SK-N-SH (cell line): ENCODE measurements at regions not wholly inside any gene's neighbourhood (a gene's known extent, or its start where the extent isn't known, plus 50 kb on each side); places are given as distances from the start of the nearest gene placed in this dataset.

Experiments
- CTCF ChIA-PET: fragments of 300-600, 350-600 bp; formaldehyde crosslinking; extraction: SDS; loops from one replicate; lab custom pipeline; 2021; lab: Yijun Ruan, JAX
- POLR2A ChIA-PET: fragments of 350-600 bp; sonication (Branson Sonifier 250); formaldehyde crosslinking; extraction: SDS; loops from one replicate; lab custom pipeline; 2020; ENCODE audit warnings: antibody characterized with exemption, inconsistent platforms; lab: Yijun Ruan, JAX
- DNase-seq: peaks from one replicate; pipeline ENCODE4 v3.0.0; 2012
- H2AFZ ChIP-seq: fragments of 200-600 bp; sonication (generic); 2 replicates; pipeline ENCODE4 v1.8.1; 2016; ENCODE audit warnings: antibody characterized with exemption, mild to moderate bottlenecking, low read depth
- H3F3A ChIP-seq: fragments of 200-600 bp; sonication (generic); replicated peaks from 2 replicates; pipeline ENCODE3; 2016; ENCODE audit warnings: antibody characterized with exemption, mild to moderate bottlenecking; ENCODE audit not compliant: insufficient read depth
- H3K27ac ChIP-seq, 2 experiments: fragments of 200-500 bp in 1 of 2; fragments of 200-600 bp in 1 of 2; sonication (Bioruptor generic) in 1 of 2; sonication (generic), shearing (Covaris generic) in 1 of 2; 2 replicates each; pipeline versions ENCODE4 v1.5.1 to v1.6.1; 2014 to 2016; ENCODE audit warnings: low read depth in 2 of 2, inconsistent platforms in 1 of 2, low read length in 1 of 2, mild to moderate bottlenecking in 1 of 2, mixed read lengths in 1 of 2
- H3K27me3 ChIP-seq: fragments of 200-600 bp; sonication (generic), shearing (Covaris generic); 2 replicates; pipeline ENCODE4 v1.6.1; 2016; ENCODE audit warnings: mixed run types; ENCODE audit not compliant: insufficient read depth
- H3K36me3 ChIP-seq, 2 experiments: fragments of 200-500 bp in 1 of 2; fragments of 200-600 bp in 1 of 2; sonication (Bioruptor generic) in 1 of 2; sonication (generic) in 1 of 2; replicated peaks in 1 of 2; 2 replicates each; pipeline versions ENCODE3 to v1.5.1; 2014 to 2016; ENCODE audit warnings: low read length in 1 of 2, mild to moderate bottlenecking in 1 of 2; ENCODE audit not compliant: insufficient read depth in 2 of 2, control insufficient read depth in 1 of 2
- H3K4me1 ChIP-seq, 2 experiments: fragments of 200-500 bp in 1 of 2; fragments of 200-600 bp in 1 of 2; sonication (Bioruptor generic) in 1 of 2; sonication (generic), shearing (Covaris generic) in 1 of 2; 2 replicates each; pipeline versions ENCODE4 v1.5.1 to v1.6.1; 2014 to 2016; ENCODE audit warnings: low read depth in 1 of 2, low read length in 1 of 2, mixed run types in 1 of 2; ENCODE audit not compliant: insufficient read depth in 2 of 2, control insufficient read depth in 1 of 2
- H3K4me2 ChIP-seq: fragments of 200-600 bp; sonication (generic), shearing (Covaris generic); 2 replicates; pipeline ENCODE4 v1.6.1; 2017; ENCODE audit warnings: mixed run types
- H3K4me3 ChIP-seq, 2 experiments: fragments of 200-500 bp in 1 of 2; fragments of 200-600 bp in 1 of 2; sonication (Bioruptor generic) in 1 of 2; sonication (generic), shearing (Covaris generic) in 1 of 2; 2 replicates each; pipeline versions ENCODE4 v1.5.1 to v1.8.1; 2014 to 2016; ENCODE audit warnings: low read depth in 2 of 2, inconsistent platforms in 1 of 2, low read length in 1 of 2, mild to moderate bottlenecking in 1 of 2, mixed read lengths in 1 of 2, moderate library complexity in 1 of 2
- H3K79me2 ChIP-seq: fragments of 200-600 bp; sonication (generic); 2 replicates; pipeline ENCODE4 v1.8.1; 2017; ENCODE audit warnings: mild to moderate bottlenecking; ENCODE audit not compliant: insufficient read depth
- H3K9ac ChIP-seq: fragments of 200-600 bp; sonication (generic); 2 replicates; pipeline ENCODE4 v1.6.1; 2017; ENCODE audit warnings: mixed run types
- H3K9me2 ChIP-seq: fragments of 200-600 bp; sonication (generic); 2 replicates; pipeline ENCODE4 v1.6.1; 2017; ENCODE audit warnings: mixed run types
- H3K9me3 ChIP-seq: fragments of 200-600 bp; sonication (generic); 2 replicates; pipeline ENCODE4 v1.6.1; 2017; ENCODE audit warnings: mixed run types, mild to moderate bottlenecking, moderate library complexity
- H4K20me1 ChIP-seq: fragments of 200-600 bp; sonication (generic); 2 replicates; pipeline ENCODE4 v1.6.1; 2017; ENCODE audit warnings: mild to moderate bottlenecking, mixed run types; ENCODE audit not compliant: insufficient read depth
- CHD2 ChIP-seq: fragments of 150-350 bp; IDR thresholded peaks from 2 replicates; pipeline ENCODE4 v1.6.1; 2018; ENCODE audit warnings: low read length; ENCODE audit not compliant: partially characterized antibody
- EP300 ChIP-seq, 2 experiments: IDR thresholded peaks; 2 replicates each; pipeline versions ENCODE4 v1.4.0 to v1.6.1; 2012; ENCODE audit warnings: borderline replicate concordance in 1 of 2, low read depth in 1 of 2, low read length in 1 of 2
- EZH2phosphoT487 ChIP-seq: fragments of 200-600 bp; sonication (generic); IDR thresholded peaks from 2 replicates; pipeline ENCODE4 v1.6.1; 2017; ENCODE audit warnings: low read depth, mixed run types, mild to moderate bottlenecking, antibody characterized with exemption, moderate library complexity, borderline replicate concordance
- FOSL2 ChIP-seq: IDR thresholded peaks from 2 replicates; pipeline ENCODE4 v1.4.0; 2012; ENCODE audit warnings: low read depth, mild to moderate bottlenecking, moderate library complexity, borderline replicate concordance
- FOXJ3 ChIP-seq: sonication (generic); formaldehyde crosslinking; IDR thresholded peaks from 2 replicates; pipeline ENCODE4 v1.5.1; 2020; ENCODE audit warnings: mild to moderate bottlenecking, missing genetic modification reagents
- FOXM1 ChIP-seq: IDR thresholded peaks from 2 replicates; pipeline ENCODE4 v1.4.0; 2012; ENCODE audit warnings: low read depth, mild to moderate bottlenecking
- GABPA ChIP-seq: IDR thresholded peaks from 2 replicates; pipeline ENCODE4 v1.4.0; 2012; ENCODE audit warnings: low read depth, mild to moderate bottlenecking
- JUND ChIP-seq: IDR thresholded peaks from 2 replicates; pipeline ENCODE4 v1.4.0; 2012
- MAX ChIP-seq: IDR thresholded peaks from 2 replicates; pipeline ENCODE4 v1.4.0; 2012; ENCODE audit warnings: low read depth
- NFIC ChIP-seq: IDR thresholded peaks from 2 replicates; pipeline ENCODE4 v1.4.0; 2012; ENCODE audit warnings: borderline replicate concordance
- NRF1 ChIP-seq: IDR thresholded peaks from 2 replicates; pipeline ENCODE4 v1.6.1; 2012; ENCODE audit warnings: low read depth, mild to moderate bottlenecking, low read length
- PBX3 ChIP-seq: IDR thresholded peaks from 2 replicates; pipeline ENCODE4; 2012
- POLR2AphosphoS5 ChIP-seq: IDR thresholded peaks from 2 replicates; pipeline ENCODE4 v1.6.1; 2012; ENCODE audit warnings: low read depth, low read length
- RAD21 ChIP-seq: IDR thresholded peaks from 2 replicates; pipeline ENCODE4 v1.6.1; 2012; ENCODE audit warnings: mild to moderate bottlenecking, low read length
- RCOR1 ChIP-seq: fragments of 150-350 bp; IDR thresholded peaks from 2 replicates; pipeline ENCODE4 v1.6.1; 2017; ENCODE audit warnings: antibody characterized with exemption, low read length
- REST ChIP-seq: IDR thresholded peaks from 2 replicates; pipeline ENCODE4 v1.6.1; 2012; ENCODE audit warnings: mild to moderate bottlenecking, low read depth, low read length, moderate library complexity
- RFX5 ChIP-seq: IDR thresholded peaks from 2 replicates; pipeline ENCODE4 v1.6.1; 2012; ENCODE audit warnings: mild to moderate bottlenecking, improper control_type of control experiment, low read length
- RXRA ChIP-seq: IDR thresholded peaks from 2 replicates; pipeline ENCODE4 v1.4.0; 2012; ENCODE audit warnings: low read depth, mild to moderate bottlenecking, borderline replicate concordance
- SIN3A ChIP-seq: IDR thresholded peaks from 2 replicates; pipeline ENCODE4 v1.6.1; 2012; ENCODE audit warnings: low read depth, mild to moderate bottlenecking, low read length, moderate library complexity, borderline replicate concordance
- TAF1 ChIP-seq: IDR thresholded peaks from 2 replicates; pipeline ENCODE4 v1.6.1; 2012; ENCODE audit warnings: low read depth, mild to moderate bottlenecking, low read length, moderate library complexity, borderline replicate concordance
- TCF12 ChIP-seq: IDR thresholded peaks from 2 replicates; pipeline ENCODE4 v1.4.0; 2012
- TEAD4 ChIP-seq: IDR thresholded peaks from 2 replicates; pipeline ENCODE4 v1.4.0; 2012; ENCODE audit warnings: mild to moderate bottlenecking, borderline replicate concordance; ENCODE audit not compliant: insufficient read depth
- USF1 ChIP-seq: IDR thresholded peaks from 2 replicates; pipeline ENCODE4 v1.4.0; 2012; ENCODE audit warnings: low read depth, borderline replicate concordance
- YY1 ChIP-seq: IDR thresholded peaks from 2 replicates; pipeline ENCODE4 v1.4.0; 2012; ENCODE audit warnings: low read depth, mild to moderate bottlenecking
- WGBS: methylation state at CpG from one replicate; pipeline ENCODE4 v1.1.6; 2017; ENCODE audit warnings: low lambda C conversion rate; 5-methylcytosine and 5-hydroxymethylcytosine counted together

- TF ChIP-seq RAD21: no peak
- TF ChIP-seq TCF12: peak; percentile 91
- TF ChIP-seq JUND: peak; percentile 90
- no peak for TF ChIP-seq CHD2
- TF ChIP-seq TAF1: no peak
- TF ChIP-seq POLR2AphosphoS5: peak; percentile 57; the same call in 1 of the 2 replicates
- TF ChIP-seq FOXM1: peak; percentile 47; the same call in 1 of the 2 replicates
- no peak for TF ChIP-seq GABPA
- TF ChIP-seq MAX: no peak
- TF ChIP-seq EZH2phosphoT487: no peak
- peak; percentile 95 for TF ChIP-seq PBX3
- no peak for TF ChIP-seq REST
- TF ChIP-seq NRF1: no peak
- peak; percentile 85 for TF ChIP-seq NFIC
Measured at GRCh38 chr10:108735380-108735779, 1187.9 kb downstream of the XPNPEP1 start (continued).

GRCh38 chr10:108721874-108722273 lies 1201.4 kb downstream of the XPNPEP1 start:
- H3K9ac ChIP-seq: no peak overlapping the region
- no peaks in the 10 kb centered on the region for H3K9me2 ChIP-seq
- no peaks in the 10 kb centered on the region for H3K27me3 ChIP-seq
- H4K20me1 ChIP-seq: no peaks in the 10 kb centered on the region
- no peaks in the 10 kb centered on the region for H3K9me3 ChIP-seq
- no peak for DNase-seq
- H2AFZ ChIP-seq: no peak overlapping the region
- 32% methylated on average over 1 of the region's 1 CpG for WGBS
- H3K79me2 ChIP-seq: no peaks in the 10 kb centered on the region
- H3F3A ChIP-seq: no peaks in the 10 kb centered on the region
- no peak overlapping the region for H3K4me2 ChIP-seq
- H3K36me3 ChIP-seq: no peaks in the 10 kb centered on the region
- ChIA-PET CTCF (no interaction called here), POLR2A (no interaction called here)
- no peaks in the 10 kb centered on the region for H3K4me1 ChIP-seq
- no peak overlapping the region for H3K27ac ChIP-seq
- H3K4me3 ChIP-seq: no peak overlapping the region
- TF ChIP-seq RCOR1 (no peak), RXRA (no peak), EZH2phosphoT487 (no peak), NRF1 (no peak), EP300 (IDR thresholded peaks at IDR 0.05; ENCODE audit: borderline replicate concordance in 1 of 2, low read depth in 1 of 2, low read length in 1 of 2) (no peak), FOXM1 (no peak), USF1 (no peak), REST (no peak), YY1 (no peak), RFX5 (no peak), PBX3 (no peak), SIN3A (no peak), FOSL2 (no peak), TAF1 (no peak), TEAD4 (no peak), FOXJ3 (CRISPR knock-in tag) (no peak)
